Mesothelial cell of epicardium (in vitro differentiated cells): ENCODE measurements at regions not wholly inside any gene's neighbourhood (a gene's known extent, or its start where the extent isn't known, plus 50 kb on each side); places are given as distances from the start of the nearest gene placed in this dataset.

Source experiments
- DNase-seq, 2 experiments: peaks; one replicate each; pipeline ENCODE4 v3.0.0; 2021; ENCODE audit warnings: low spot score in 2 of 2; ENCODE audit not compliant: unreplicated experiment in 2 of 2
- H3K27ac Mint-ChIP-seq: 2 replicates; pipeline ENCODE4 v1.8.0; 2021; ENCODE audit warnings: mixed read lengths
- H3K27me3 Mint-ChIP-seq: 2 replicates; pipeline ENCODE4 v1.8.0; 2021; ENCODE audit warnings: low read depth, mixed read lengths
- H3K36me3 Mint-ChIP-seq: 2 replicates; pipeline ENCODE4 v1.8.0; 2021; ENCODE audit warnings: mixed read lengths
- H3K4me1 Mint-ChIP-seq: 2 replicates; pipeline ENCODE4 v1.8.0; 2021; ENCODE audit warnings: mixed read lengths
- H3K4me3 Mint-ChIP-seq: 2 replicates; pipeline ENCODE4 v1.8.0; 2021; ENCODE audit warnings: mild to moderate bottlenecking, moderate library complexity, mixed read lengths
- H3K9me3 Mint-ChIP-seq: 2 replicates; pipeline ENCODE4 v1.8.0; 2021; ENCODE audit warnings: mixed read lengths
- CTCF ChIP-seq: fragments of 200-600 bp; sonication (generic); IDR thresholded peaks from one replicate; pipeline ENCODE4 v1.5.0; 2021; ENCODE audit warnings: antibody characterized with exemption; ENCODE audit not compliant: unreplicated experiment

GRCh38 chr2:11903085-11903606, 156.7 kb downstream of the LPIN1 start:
- TF ChIP-seq CTCF = no peak
- Mint-ChIP-seq H3K4me3 (no peak overlapping the region), H3K4me1 (no peaks in the 10 kb centered on the region), H3K36me3 (no peaks in the 10 kb centered on the region), H3K27ac (no peak overlapping the region), H3K9me3 (peaks cover 4% of the 10 kb centered on the region), H3K27me3 (peaks cover 13% of the 10 kb centered on the region)
- no peak for DNase-seq

- no peak for DNase-seq
- Mint-ChIP-seq H3K9me3 (peaks cover 4% of the 10 kb centered on the region), H3K36me3 (no peaks in the 10 kb centered on the region)
Observed at GRCh38 chr2:11904029-11904428, 157.6 kb downstream of the LPIN1 start.

GRCh38 chr2:11904941-11905340, 158.5 kb downstream of the LPIN1 start:
- H3K9me3 Mint-ChIP-seq = peaks cover 4% of the 10 kb centered on the region
- no peak overlapping the region for H3K27ac Mint-ChIP-seq
- H3K36me3 Mint-ChIP-seq = no peaks in the 10 kb centered on the region
- no peak for DNase-seq
- H3K4me3 Mint-ChIP-seq = no peak overlapping the region
- H3K4me1 Mint-ChIP-seq = no peaks in the 10 kb centered on the region
- H3K27me3 Mint-ChIP-seq = peaks cover 15% of the 10 kb centered on the region
- TF ChIP-seq CTCF = no peak

More at GRCh38 chr2:11904029-11904428, 157.6 kb downstream of the LPIN1 start:
- Mint-ChIP-seq H3K27ac (no peak overlapping the region), H3K4me3 (no peak overlapping the region), H3K4me1 (no peaks in the 10 kb centered on the region), H3K27me3 (peaks cover 13% of the 10 kb centered on the region)
- no peak for TF ChIP-seq CTCF

- Mint-ChIP-seq H3K27me3 (peaks cover 9% of the 10 kb centered on the region), H3K27ac (no peak overlapping the region), H3K9me3 (peaks cover 9% of the 10 kb centered on the region), H3K4me3 (no peak overlapping the region), H3K4me1 (no peaks in the 10 kb centered on the region), H3K36me3 (no peaks in the 10 kb centered on the region)
- DNase-seq = no peak
- no peak for TF ChIP-seq CTCF
Observed at GRCh38 chr2:11907190-11907589, 160.8 kb downstream of the LPIN1 start.

- Mint-ChIP-seq H3K27ac (no peak overlapping the region), H3K4me3 (no peak overlapping the region), H3K27me3 (peaks cover 3% of the 10 kb centered on the region), H3K4me1 (no peaks in the 10 kb centered on the region), H3K36me3 (no peaks in the 10 kb centered on the region), H3K9me3 (peaks cover 24% of the 10 kb centered on the region)
- no peak for DNase-seq
- no peak for TF ChIP-seq CTCF
Observed at GRCh38 chr2:11910971-11911370, 164.5 kb downstream of the LPIN1 start.

GRCh38 chr2:11912980-11913379, 166.5 kb downstream of the LPIN1 start:
- peaks cover 11% of the 10 kb centered on the region for H3K27me3 Mint-ChIP-seq
- no peak for TF ChIP-seq CTCF
- no peak for DNase-seq
- H3K4me3 Mint-ChIP-seq = no peak overlapping the region
- H3K27ac Mint-ChIP-seq = no peak overlapping the region
- H3K4me1 Mint-ChIP-seq = no peaks in the 10 kb centered on the region
- H3K36me3 Mint-ChIP-seq = no peaks in the 10 kb centered on the region
- peaks cover 20% of the 10 kb centered on the region for H3K9me3 Mint-ChIP-seq
